GM21576 (cell line): ENCODE measurements at regions not wholly inside any gene's neighbourhood (a gene's known extent, or its start where the extent isn't known, plus 50 kb on each side); places are given as distances from the start of the nearest gene placed in this dataset.

ENCODE experiments used
- ATAC-seq: cut with Tn5 transposase; IDR thresholded peaks from one replicate; pipeline ENCODE4 v1.9.1; 2021; ENCODE audit warnings: mild to moderate bottlenecking, moderate library complexity; ENCODE audit not compliant: unreplicated experiment

GRCh38 chr16:79543219-79543618 is 57.3 kb downstream of the MAF start:
- ATAC-seq: no peak

GRCh38 chr16:79542237-79542774 is 58.2 kb downstream of the MAF start:
- no peak for ATAC-seq

- no peak for ATAC-seq
These were observed 59.5 kb downstream of the MAF start for GRCh38 chr16:79540825-79541595.

GRCh38 chr16:79537584-79537983 is 63.0 kb downstream of the MAF start:
- ATAC-seq: no peak

- ATAC-seq: no peak
These were observed 63.6 kb downstream of the MAF start for GRCh38 chr16:79536958-79537357.

- no peak for ATAC-seq
These were observed 65.4 kb downstream of the MAF start for GRCh38 chr16:79535130-79535529.

- ATAC-seq: no peak
These were observed 66.4 kb downstream of the MAF start for GRCh38 chr16:79534143-79534542.

GRCh38 chr16:79533292-79533691 is 67.2 kb downstream of the MAF start:
- no peak for ATAC-seq

- no peak for ATAC-seq
These were observed 67.8 kb downstream of the MAF start for GRCh38 chr16:79532785-79533184.

- ATAC-seq: no peak
These were observed 68.3 kb downstream of the MAF start for GRCh38 chr16:79532273-79532672.

- no peak for ATAC-seq
These were observed 72.2 kb downstream of the MAF start for GRCh38 chr16:79528338-79528737.

GRCh38 chr16:79523971-79524370 is 76.6 kb downstream of the MAF start:
- ATAC-seq: no peak

- ATAC-seq: no peak
These were observed 81.1 kb downstream of the MAF start for GRCh38 chr16:79519448-79519847.

- ATAC-seq: no peak
These were observed 83.4 kb downstream of the MAF start for GRCh38 chr16:79517156-79517555.

- no peak for ATAC-seq
These were observed 89.7 kb downstream of the MAF start for GRCh38 chr16:79510879-79511278.

- no peak for ATAC-seq
These were observed 90.6 kb downstream of the MAF start for GRCh38 chr16:79509906-79510305.

GRCh38 chr16:79509211-79509631 is 91.3 kb downstream of the MAF start:
- no peak for ATAC-seq

GRCh38 chr16:79508294-79508693 is 92.2 kb downstream of the MAF start:
- ATAC-seq: no peak

GRCh38 chr16:79505344-79505743 is 95.2 kb downstream of the MAF start:
- no peak for ATAC-seq

- no peak for ATAC-seq
These were observed 97.0 kb downstream of the MAF start for GRCh38 chr16:79503511-79503910.

GRCh38 chr16:79501446-79501845 is 99.1 kb downstream of the MAF start:
- ATAC-seq: no peak

- no peak for ATAC-seq
These were observed 99.7 kb downstream of the MAF start for GRCh38 chr16:79500866-79501265.

- no peak for ATAC-seq
These were observed 100.3 kb downstream of the MAF start for GRCh38 chr16:79500286-79500685.
